Prostate gland (tissue), 2 donors: ENCODE measurements at regions not wholly inside any gene's neighbourhood (a gene's known extent, or its start where the extent isn't known, plus 50 kb on each side); places are given as distances from the start of the nearest gene placed in this dataset.
"Not testable (repeated sequence)": the region's sequence is repeated elsewhere in the genome, so short reads cannot be mapped to it uniquely, and the experiment has no call there.

Experiments
- POLR2A ChIP-seq: fragments of 450-650 bp; IDR thresholded peaks from one replicate; pipeline ENCODE4 v1.6.1; 2016; ENCODE audit warnings: antibody characterized with exemption, mild to moderate bottlenecking
- TF ChIP-seq, protein P1 (sequence below), 4 experiments: fragments of 200-600 bp in 2 of 4; fragments of 450-650 bp in 2 of 4; sonication (generic) in 2 of 4; IDR thresholded peaks; 1 replicate in 3 of 4; 2 replicates in 1 of 4; pipeline ENCODE4 v1.5.1; 2016 to 2019; ENCODE audit warnings: antibody characterized with exemption in 4 of 4, mild to moderate bottlenecking in 2 of 4, moderate library complexity in 2 of 4

DNA sequence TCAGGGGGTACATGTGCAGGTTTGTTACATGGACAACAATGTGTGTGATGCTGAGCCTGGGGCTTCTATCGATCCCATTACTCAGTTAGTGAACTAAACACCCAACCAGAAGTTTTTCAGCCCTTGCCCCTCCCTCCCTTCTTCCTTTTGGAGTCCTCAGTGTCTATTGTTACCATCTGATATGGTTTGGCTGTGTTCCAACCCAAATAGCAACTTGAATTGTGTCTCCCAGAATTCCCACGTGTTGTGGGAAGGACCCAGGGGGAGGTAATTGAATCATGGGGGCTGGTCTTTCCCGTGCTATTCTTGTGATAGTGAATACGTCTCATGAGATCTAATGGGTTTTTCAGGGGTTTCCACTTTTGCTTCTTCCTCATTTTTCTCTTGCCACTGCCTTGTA lies 186.3 kb downstream of the AEBP2 start:
- not testable (repeated sequence) for TF ChIP-seq POLR2A
- TF ChIP-seq, protein P1, sequence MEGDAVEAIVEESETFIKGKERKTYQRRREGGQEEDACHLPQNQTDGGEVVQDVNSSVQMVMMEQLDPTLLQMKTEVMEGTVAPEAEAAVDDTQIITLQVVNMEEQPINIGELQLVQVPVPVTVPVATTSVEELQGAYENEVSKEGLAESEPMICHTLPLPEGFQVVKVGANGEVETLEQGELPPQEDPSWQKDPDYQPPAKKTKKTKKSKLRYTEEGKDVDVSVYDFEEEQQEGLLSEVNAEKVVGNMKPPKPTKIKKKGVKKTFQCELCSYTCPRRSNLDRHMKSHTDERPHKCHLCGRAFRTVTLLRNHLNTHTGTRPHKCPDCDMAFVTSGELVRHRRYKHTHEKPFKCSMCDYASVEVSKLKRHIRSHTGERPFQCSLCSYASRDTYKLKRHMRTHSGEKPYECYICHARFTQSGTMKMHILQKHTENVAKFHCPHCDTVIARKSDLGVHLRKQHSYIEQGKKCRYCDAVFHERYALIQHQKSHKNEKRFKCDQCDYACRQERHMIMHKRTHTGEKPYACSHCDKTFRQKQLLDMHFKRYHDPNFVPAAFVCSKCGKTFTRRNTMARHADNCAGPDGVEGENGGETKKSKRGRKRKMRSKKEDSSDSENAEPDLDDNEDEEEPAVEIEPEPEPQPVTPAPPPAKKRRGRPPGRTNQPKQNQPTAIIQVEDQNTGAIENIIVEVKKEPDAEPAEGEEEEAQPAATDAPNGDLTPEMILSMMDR (IDR thresholded peaks at IDR 0.05): not testable (repeated sequence)
